Ascending aorta (tissue), 2 donors: ENCODE measurements at regions not wholly inside any gene's neighbourhood (a gene's known extent, or its start where the extent isn't known, plus 50 kb on each side); places are given as distances from the start of the nearest gene placed in this dataset.

Experiments used
- DNase-seq, 2 donors: peaks; one replicate each; pipeline ENCODE4 v3.0.0-alpha.2; 2019; ENCODE audit warnings: low spot score in 2 of 2
- H3K27ac ChIP-seq, 2 donors: fragments of 200-600 bp; sonication (generic); one replicate each; pipeline ENCODE4 v1.5.1; 2016 to 2017; ENCODE audit warnings: mild to moderate bottlenecking in 1 of 2
- H3K27me3 ChIP-seq: fragments of 200-600 bp; sonication (generic); one replicate; pipeline ENCODE4 v1.5.1; 2017
- H3K36me3 ChIP-seq, 2 donors: fragments of 200-600 bp; sonication (generic); one replicate each; pipeline ENCODE4 v1.5.1; 2016
- H3K4me1 ChIP-seq, 2 donors: fragments of 200-600 bp; sonication (generic); one replicate each; pipeline ENCODE4 v1.5.1; 2016 to 2017; ENCODE audit warnings: mild to moderate bottlenecking in 1 of 2
- H3K4me3 ChIP-seq, 2 donors: fragments of 200-600 bp; sonication (generic); one replicate each; pipeline ENCODE4 v1.5.1; 2016 to 2017; ENCODE audit warnings: mild to moderate bottlenecking in 1 of 2
- H3K9me3 ChIP-seq, 2 donors: fragments of 200-600 bp; sonication (generic); one replicate each; pipeline ENCODE4 v1.5.1; 2016
- CTCF ChIP-seq, 3 experiments: fragments of 200-600 bp in 2 of 3; fragments of 450-650 bp in 1 of 3; sonication (generic) in 2 of 3; IDR thresholded peaks; one replicate each; pipeline ENCODE4 v1.5.1; 2016 to 2019; ENCODE audit warnings: antibody characterized with exemption in 3 of 3, mild to moderate bottlenecking in 1 of 3, moderate library complexity in 1 of 3
- intact Hi-C: fragments of 100-400 bp; cut with DNase I; formaldehyde crosslinking; loops from one replicate; pipeline ENCODE4 v1.15.1; 2023

GRCh38 chrX:79300856-79301255, 66.3 kb downstream of the ITM2A start:
- Histone ChIP-seq H3K27ac (no peak overlapping the region), H3K4me1 (no peaks in the 10 kb centered on the region), H3K36me3 (no peaks in the 10 kb centered on the region), H3K4me3 (no peak overlapping the region), H3K9me3 (no peaks in the 10 kb centered on the region), H3K27me3 (no peaks in the 10 kb centered on the region)
- no peak for DNase-seq
- TF ChIP-seq CTCF (IDR thresholded peaks at IDR 0.05): no peak
- intact Hi-C loops: no loop called here

- H3K4me3 ChIP-seq: no peak overlapping the region
- intact Hi-C loops: no loop called here
- H3K27ac ChIP-seq: no peak overlapping the region
- DNase-seq: no peak
- no peaks in the 10 kb centered on the region for H3K36me3 ChIP-seq
- no peaks in the 10 kb centered on the region for H3K4me1 ChIP-seq
- H3K27me3 ChIP-seq: no peaks in the 10 kb centered on the region
- H3K9me3 ChIP-seq: no peaks in the 10 kb centered on the region
- no peak for TF ChIP-seq CTCF (IDR thresholded peaks at IDR 0.05)
These were observed 76.5 kb downstream of the ITM2A start for GRCh38 chrX:79290596-79290995.

GRCh38 chrX:79288733-79289132, 78.4 kb downstream of the ITM2A start:
- Histone ChIP-seq H3K27me3 (no peaks in the 10 kb centered on the region), H3K9me3 (no peaks in the 10 kb centered on the region), H3K4me3 (no peak overlapping the region), H3K27ac (no peak overlapping the region), H3K36me3 (no peaks in the 10 kb centered on the region), H3K4me1 (no peaks in the 10 kb centered on the region)
- TF ChIP-seq CTCF (IDR thresholded peaks at IDR 0.05): no peak
- intact Hi-C loops: no loop called here
- no peak for DNase-seq

- no peaks in the 10 kb centered on the region for H3K9me3 ChIP-seq
- no peak overlapping the region for H3K27ac ChIP-seq
- intact Hi-C loops: no loop called here
- no peak overlapping the region for H3K4me3 ChIP-seq
- no peak for TF ChIP-seq CTCF (IDR thresholded peaks at IDR 0.05)
- no peaks in the 10 kb centered on the region for H3K27me3 ChIP-seq
- no peaks in the 10 kb centered on the region for H3K4me1 ChIP-seq
- H3K36me3 ChIP-seq: no peaks in the 10 kb centered on the region
- no peak for DNase-seq
These were observed 79.4 kb downstream of the ITM2A start for GRCh38 chrX:79287724-79288123.

GRCh38 chrX:79281775-79282174, 85.4 kb downstream of the ITM2A start:
- no peak overlapping the region for H3K27ac ChIP-seq
- intact Hi-C loops: no loop called here

More at GRCh38 chrX:79281775-79282174, 85.4 kb downstream of the ITM2A start:
- Histone ChIP-seq H3K4me3 (no peak overlapping the region), H3K27me3 (no peaks in the 10 kb centered on the region), H3K36me3 (no peaks in the 10 kb centered on the region), H3K4me1 (no peaks in the 10 kb centered on the region), H3K9me3 (no peaks in the 10 kb centered on the region)
- DNase-seq: no peak
- no peak for TF ChIP-seq CTCF (IDR thresholded peaks at IDR 0.05)
